DOHH2 (cell line): ENCODE measurements at regions not wholly inside any gene's neighbourhood (a gene's known extent, or its start where the extent isn't known, plus 50 kb on each side); places are given as distances from the start of the nearest gene placed in this dataset.

Experiments
- CTCF ChIP-seq: fragments of 200-600 bp; sonication (generic); IDR thresholded peaks from one replicate; pipeline ENCODE4 v1.5.1; 2014; ENCODE audit warnings: antibody characterized with exemption, mild to moderate bottlenecking, low read depth, low read length; ENCODE audit not compliant: poor library complexity, severe bottlenecking
- EZH2phosphoT487 ChIP-seq: fragments of 200-600 bp; sonication (generic); IDR thresholded peaks from 2 replicates; pipeline ENCODE4 v1.6.1; 2017; ENCODE audit warnings: borderline replicate concordance, mild to moderate bottlenecking, antibody characterized with exemption, low read length, moderate library complexity, mixed read lengths

GRCh38 chr3:76760336-76760735 lies 279.6 kb upstream of the ROBO2 start:
- TF ChIP-seq CTCF: no peak
- no peak for TF ChIP-seq EZH2phosphoT487
